AG10803 (cell line): ENCODE measurements at regions not wholly inside any gene's neighbourhood (a gene's known extent, or its start where the extent isn't known, plus 50 kb on each side); places are given as distances from the start of the nearest gene placed in this dataset.

Experiments
- DNase-seq: peaks from one replicate; pipeline ENCODE4 v3.0.0; 2010; ENCODE audit warnings: low read depth
- H3K4me3 ChIP-seq: 2 replicates; pipeline ENCODE4 v1.5.1; 2011; ENCODE audit warnings: mild to moderate bottlenecking, low read length, control low read depth
- CTCF ChIP-seq: conservative IDR thresholded peaks from 2 replicates; pipeline ENCODE4 v1.5.1; 2011; ENCODE audit warnings: mild to moderate bottlenecking, low read length, control low read depth, inconsistent platforms

GRCh38 chr4:59904331-59904730 lies 1295.8 kb upstream of the ADGRL3 start:
- DNase-seq = no peak
- TF ChIP-seq CTCF = no peak
- H3K4me3 ChIP-seq = no peak overlapping the region

- no peak overlapping the region for H3K4me3 ChIP-seq
- no peak for DNase-seq
- no peak for TF ChIP-seq CTCF
Observed at GRCh38 chr4:59920416-59920815, 1279.7 kb upstream of the ADGRL3 start.

GRCh38 chr4:59925290-59925689 lies 1274.8 kb upstream of the ADGRL3 start:
- no peak for DNase-seq
- no peak for TF ChIP-seq CTCF
- H3K4me3 ChIP-seq = no peak overlapping the region

GRCh38 chr4:59936566-59936965 lies 1263.6 kb upstream of the ADGRL3 start:
- DNase-seq = no peak
- TF ChIP-seq CTCF = no peak
- no peak overlapping the region for H3K4me3 ChIP-seq

- DNase-seq = no peak
- TF ChIP-seq CTCF = no peak
- no peak overlapping the region for H3K4me3 ChIP-seq
Observed at GRCh38 chr4:59938166-59938565, 1262.0 kb upstream of the ADGRL3 start.

- DNase-seq = no peak
Observed at GRCh38 chr4:59945277-59945676, 1254.8 kb upstream of the ADGRL3 start.

GRCh38 chr4:59945716-59946115 lies 1254.4 kb upstream of the ADGRL3 start:
- DNase-seq = no peak
- H3K4me3 ChIP-seq = no peak overlapping the region
- no peak for TF ChIP-seq CTCF

More at GRCh38 chr4:59945277-59945676, 1254.8 kb upstream of the ADGRL3 start:
- no peak for TF ChIP-seq CTCF
- no peak overlapping the region for H3K4me3 ChIP-seq
